IMR-90 (cell line): ENCODE measurements at regions not wholly inside any gene's neighbourhood (a gene's known extent, or its start where the extent isn't known, plus 50 kb on each side); places are given as distances from the start of the nearest gene placed in this dataset.

Experiments used
- ATAC-seq: fragments of 200-7000 bp; cut with Tn5 transposase; 2 replicates; pipeline ENCODE4 v1.9.1; 2020; ENCODE audit warnings: low read depth, mild to moderate bottlenecking, moderate library complexity
- BruUV-seq: library from RNA; stranded (reverse); fragments of 400-500 nt; replicated peaks from 2 replicates; lab custom pipeline; 2021; lab: Mats Ljungman, UMichigan
- CTCF ChIA-PET: fragments of 300-600 bp; formaldehyde crosslinking; extraction: SDS; loops from one replicate; lab custom pipeline; 2021; ENCODE audit warnings: antibody characterized with exemption; lab: Yijun Ruan, JAX
- POLR2A ChIA-PET: fragments of 300-600 bp; sonication (Branson Sonifier 250); formaldehyde crosslinking; loops from one replicate; lab custom pipeline; 2022; ENCODE audit warnings: antibody characterized with exemption; ENCODE audit not compliant: unreplicated experiment; lab: Charles Lee
- DNase-seq: peaks from one replicate; pipeline ENCODE4 v3.0.0; 2013
- H2AFZ ChIP-seq: replicated peaks from 2 replicates; pipeline ENCODE3; 2013; ENCODE audit warnings: low read length, mild to moderate bottlenecking; ENCODE audit not compliant: poor library complexity
- H2AK5ac ChIP-seq: 2 replicates; pipeline ENCODE4 v1.6.1; 2013; ENCODE audit warnings: low read depth, low read length, inconsistent platforms
- H2AK9ac ChIP-seq: replicated peaks from 2 replicates; pipeline ENCODE3; 2013; ENCODE audit warnings: mild to moderate bottlenecking, low read depth, low read length, moderate library complexity; ENCODE audit not compliant: poor library complexity
- H2BK120ac ChIP-seq: 2 replicates; pipeline ENCODE4 v1.6.1; 2013; ENCODE audit warnings: low read depth, low read length, inconsistent platforms
- H2BK15ac ChIP-seq: 3 replicates; pipeline ENCODE4 v1.6.1; 2013; ENCODE audit warnings: low read depth, low read length, inconsistent platforms
- H2BK20ac ChIP-seq: 2 replicates; pipeline ENCODE4 v1.6.1; 2013; ENCODE audit warnings: low read depth, mild to moderate bottlenecking, inconsistent platforms, low read length, moderate library complexity
- H2BK5ac ChIP-seq: 2 replicates; pipeline ENCODE4 v1.6.1; 2013; ENCODE audit warnings: mild to moderate bottlenecking, low read depth, low read length, inconsistent platforms; ENCODE audit not compliant: poor library complexity, severe bottlenecking
- H3K14ac ChIP-seq: replicated peaks from 2 replicates; pipeline ENCODE4 v1.6.1; 2013; ENCODE audit warnings: low read depth, low read length, inconsistent platforms
- H3K18ac ChIP-seq: 2 replicates; pipeline ENCODE4 v1.6.1; 2013; ENCODE audit warnings: low read depth, low read length, control low read depth
- H3K23ac ChIP-seq: 2 replicates; pipeline ENCODE4 v1.6.1; 2013; ENCODE audit warnings: low read depth, low read length, inconsistent platforms
- H3K27ac ChIP-seq: 2 replicates; pipeline ENCODE4 v1.5.1; 2013; ENCODE audit warnings: mild to moderate bottlenecking, control low read depth, low read length; ENCODE audit not compliant: insufficient read depth
- H3K27me3 ChIP-seq: 2 replicates; pipeline ENCODE4 v1.6.1; 2013; ENCODE audit warnings: low read length; ENCODE audit not compliant: control insufficient read depth, insufficient read depth
- H3K36me3 ChIP-seq: 2 replicates; pipeline ENCODE4 v1.6.1; 2013; ENCODE audit warnings: low read length, mixed read lengths; ENCODE audit not compliant: control insufficient read depth, insufficient read depth
- H3K4ac ChIP-seq: 2 replicates; pipeline ENCODE4 v1.6.1; 2013; ENCODE audit warnings: low read depth, low read length, inconsistent platforms
- H3K4me1 ChIP-seq: 2 replicates; pipeline ENCODE4 v1.6.1; 2013; ENCODE audit warnings: low read length, mixed read lengths; ENCODE audit not compliant: control insufficient read depth, insufficient read depth
- H3K4me2 ChIP-seq: 2 replicates; pipeline ENCODE4 v1.6.1; 2013; ENCODE audit warnings: low read depth, mild to moderate bottlenecking, control low read depth, low read length, moderate library complexity
- H3K4me3 ChIP-seq: 2 replicates; pipeline ENCODE4 v1.5.1; 2013; ENCODE audit warnings: low read depth, mild to moderate bottlenecking, control low read depth, low read length, moderate library complexity; ENCODE audit not compliant: insufficient read depth
- H3K56ac ChIP-seq: 2 replicates; pipeline ENCODE4 v1.6.1; 2013; ENCODE audit warnings: low read length, inconsistent platforms; ENCODE audit not compliant: insufficient read depth; ENCODE audit errors: extremely low read depth
- H3K79me1 ChIP-seq, 2 experiments: 2 replicates each; pipeline ENCODE4 v1.6.1; 2013; ENCODE audit warnings: low read length in 2 of 2, inconsistent platforms in 1 of 2, low read depth in 1 of 2
- H3K9ac ChIP-seq: 2 replicates; pipeline ENCODE4 v1.6.1; 2013; ENCODE audit warnings: low read depth, low read length, control low read depth
- H3K9me1 ChIP-seq: 2 replicates; pipeline ENCODE4 v1.6.1; 2013; ENCODE audit warnings: low read length, inconsistent platforms; ENCODE audit not compliant: insufficient read depth
- H3K9me3 ChIP-seq: 2 replicates; pipeline ENCODE4 v1.6.1; 2013; ENCODE audit warnings: low read length; ENCODE audit not compliant: control insufficient read depth, insufficient read depth
- H4K20me1 ChIP-seq: 2 replicates; pipeline ENCODE4 v1.6.1; 2013; ENCODE audit warnings: low read length, inconsistent platforms; ENCODE audit not compliant: insufficient read depth
- H4K5ac ChIP-seq: 2 replicates; pipeline ENCODE4 v1.6.1; 2013; ENCODE audit warnings: mild to moderate bottlenecking, low read depth, low read length, control low read depth
- H4K8ac ChIP-seq, 2 experiments: 2 replicates each; pipeline ENCODE4 v1.6.1; 2013; ENCODE audit warnings: low read depth in 2 of 2, low read length in 2 of 2, control low read depth in 1 of 2, inconsistent platforms in 1 of 2
- H4K91ac ChIP-seq: 2 replicates; pipeline ENCODE4 v1.6.1; 2013; ENCODE audit warnings: low read depth, low read length, inconsistent platforms; ENCODE audit not compliant: insufficient read depth
- MAFK ChIP-seq: IDR thresholded peaks from 2 replicates; pipeline ENCODE4 v1.6.1; 2012; ENCODE audit warnings: low read depth, low read length, improper control_type of control experiment
- POLR2A ChIP-seq: IDR thresholded peaks from 2 replicates; pipeline ENCODE4 v1.6.1; 2012; ENCODE audit warnings: mild to moderate bottlenecking, low read depth, low read length
- WGBS, 2 experiments: methylation state at CpG; one replicate each; pipeline versions ENCODE4 v1.1.5 to v1.1.7; 2013; ENCODE audit warnings: missing lambda C conversion rate in 2 of 2; ENCODE audit not compliant: insufficient read length in 1 of 2; ENCODE audit errors: extremely low coverage in 2 of 2; 5-methylcytosine and 5-hydroxymethylcytosine counted together
- dilution Hi-C: fragments of 300-500 bp; cut with HindIII; formaldehyde crosslinking; loops from one replicate; pipeline ENCODE4 v1.14.3; 2018; ENCODE audit warnings: low sequenced_read_pairs; ENCODE audit not compliant: unreplicated experiment
- in situ Hi-C: fragments of 300-500 bp; cut with MboI; formaldehyde crosslinking; loops from 3 replicates; pipeline ENCODE4 v1.14.3; 2019; ENCODE audit warnings: low sequenced_read_pairs, inconsistent platforms, mixed read lengths
- intact Hi-C: fragments of 100-400 bp; cut with micrococcal nuclease; formaldehyde crosslinking; loops from 2 replicates; pipeline ENCODE4 v1.10.0; 2022

DNA sequence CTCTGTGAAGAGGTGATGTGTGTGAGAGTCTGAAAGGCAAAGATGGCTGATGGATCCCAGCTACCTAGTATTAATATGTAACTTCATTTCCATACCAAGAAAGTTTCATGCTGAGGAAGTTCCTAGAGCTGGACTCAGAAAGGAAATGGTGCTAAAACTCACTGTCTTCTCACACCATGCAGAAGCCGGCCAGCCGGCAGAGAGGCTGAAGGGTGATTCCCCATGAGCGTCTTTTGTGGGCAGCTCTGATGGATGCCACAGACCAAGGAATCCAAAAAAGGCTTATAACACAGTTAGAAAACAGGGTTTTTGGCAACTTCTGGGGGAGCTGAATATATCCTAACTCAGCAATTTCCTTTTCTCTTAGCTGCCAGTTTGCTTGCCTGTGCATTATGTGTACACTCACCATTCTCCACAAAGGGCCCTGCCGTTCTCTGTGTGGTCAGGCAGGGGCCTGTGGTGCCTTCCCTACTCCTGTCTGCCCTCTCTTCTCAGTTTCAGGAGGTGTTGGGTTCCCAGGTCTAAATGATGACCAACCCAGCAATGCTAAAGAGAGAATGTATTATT lies 289.4 kb downstream of the MTX2 start:
- ChIA-PET CTCF (interaction anchor here (0.6 kb wide), 1 partner anchor 260 kb away, joined by 4 read pairs; no protein-coding TSS in a partner anchor), POLR2A (no interaction called here)
- Histone ChIP-seq H3K27ac (no peak overlapping the region), H2AK9ac (no peak overlapping the region), H3K36me3 (no peaks in the 10 kb centered on the region), H3K79me1 (no peaks in the 10 kb centered on the region), H2AK5ac (no peak overlapping the region), H3K4me1 (peaks cover 2% of the 10 kb centered on the region; the same call in 1 of the 2 replicates), H4K20me1 (no peaks in the 10 kb centered on the region), H2AFZ (no peak overlapping the region), H2BK5ac (no peak overlapping the region), H3K27me3 (peaks cover 7% of the 10 kb centered on the region), H3K9me1 (peaks cover 5% of the 10 kb centered on the region; the same call in 1 of the 2 replicates), H3K4me3 (no peak overlapping the region), H3K23ac (no peak overlapping the region), H2BK120ac (no peak overlapping the region), H3K14ac (no peak overlapping the region), H3K9ac (no peak overlapping the region), H3K56ac (no peak overlapping the region), H3K4ac (no peak overlapping the region), H3K4me2 (no peak overlapping the region), H4K91ac (no peak overlapping the region), H2BK15ac (no peak overlapping the region), H3K9me3 (no peaks in the 10 kb centered on the region), H3K18ac (no peak overlapping the region), H2BK20ac (no peak overlapping the region), H4K8ac (no peak overlapping the region), H4K5ac (no peak overlapping the region)
- TF ChIP-seq MAFK (peak; percentile 55), POLR2A (no peak)
- intact Hi-C loops (no loop called here), dilution Hi-C loops (no loop called here), in situ Hi-C loops (no loop called here)
- WGBS, 2 experiments = 60% methylated on average over 1 of the region's 4 CpGs; no CpG with 5 or more reads in 1 of the 2 experiments
- BruUV-seq = no TSS peak
- ATAC-seq (no peak), DNase-seq (no peak)
